Type B pancreatic cell (in vitro differentiated cells): ENCODE measurements at regions not wholly inside any gene's neighbourhood (a gene's known extent, or its start where the extent isn't known, plus 50 kb on each side); places are given as distances from the start of the nearest gene placed in this dataset.

Experiments
- DNase-seq: peaks from one replicate; pipeline ENCODE4 v3.0.0; 2021; ENCODE audit warnings: mixed read lengths; ENCODE audit not compliant: unreplicated experiment; ENCODE audit errors: extremely low spot score
- H3K27ac Mint-ChIP-seq: 2 replicates; pipeline ENCODE4 v1.8.0; 2021; ENCODE audit warnings: mild to moderate bottlenecking, mixed read lengths
- H3K27me3 Mint-ChIP-seq: 2 replicates; pipeline ENCODE4 v1.8.0; 2021; ENCODE audit warnings: mixed read lengths
- H3K36me3 Mint-ChIP-seq: 2 replicates; pipeline ENCODE4 v1.8.0; 2021; ENCODE audit warnings: mixed read lengths
- H3K4me1 Mint-ChIP-seq: one replicate; pipeline ENCODE4 v1.8.0; 2021; ENCODE audit warnings: mixed read lengths; ENCODE audit not compliant: unreplicated experiment
- H3K4me3 Mint-ChIP-seq: 2 replicates; pipeline ENCODE4 v1.8.0; 2021; ENCODE audit warnings: mild to moderate bottlenecking, mixed read lengths
- H3K9me3 Mint-ChIP-seq: 2 replicates; pipeline ENCODE4 v1.8.0; 2021; ENCODE audit warnings: mixed read lengths
- CTCF ChIP-seq: fragments of 200-600 bp; sonication (generic); conservative IDR thresholded peaks from 2 replicates; pipeline ENCODE4 v1.5.0; 2021; ENCODE audit warnings: antibody characterized with exemption, mild to moderate bottlenecking

- Mint-ChIP-seq H3K4me1 (no peaks in the 10 kb centered on the region), H3K9me3 (no peaks in the 10 kb centered on the region), H3K36me3 (no peaks in the 10 kb centered on the region), H3K27me3 (no peaks in the 10 kb centered on the region), H3K27ac (no peak overlapping the region), H3K4me3 (no peak overlapping the region)
- TF ChIP-seq CTCF = no peak
- DNase-seq = no peak
Observed at GRCh38 chr1:98280049-98280448, 359.2 kb upstream of the DPYD start.

- Mint-ChIP-seq H3K27ac (no peak overlapping the region), H3K4me1 (no peaks in the 10 kb centered on the region), H3K36me3 (no peaks in the 10 kb centered on the region), H3K27me3 (no peaks in the 10 kb centered on the region), H3K9me3 (no peaks in the 10 kb centered on the region), H3K4me3 (no peak overlapping the region)
- no peak for DNase-seq
- TF ChIP-seq CTCF = no peak
Observed at GRCh38 chr1:98278055-98278454, 357.2 kb upstream of the DPYD start.

GRCh38 chr1:98277118-98277517 is 356.3 kb upstream of the DPYD start:
- no peaks in the 10 kb centered on the region for H3K27me3 Mint-ChIP-seq
- no peaks in the 10 kb centered on the region for H3K9me3 Mint-ChIP-seq
- H3K4me1 Mint-ChIP-seq = no peaks in the 10 kb centered on the region
- TF ChIP-seq CTCF = no peak
- H3K4me3 Mint-ChIP-seq = no peak overlapping the region
- H3K27ac Mint-ChIP-seq = no peak overlapping the region
- no peaks in the 10 kb centered on the region for H3K36me3 Mint-ChIP-seq
- no peak for DNase-seq

- DNase-seq = no peak
- Mint-ChIP-seq H3K4me1 (no peaks in the 10 kb centered on the region), H3K27me3 (no peaks in the 10 kb centered on the region), H3K9me3 (no peaks in the 10 kb centered on the region), H3K27ac (no peak overlapping the region), H3K4me3 (no peak overlapping the region), H3K36me3 (no peaks in the 10 kb centered on the region)
- TF ChIP-seq CTCF = no peak
Observed at GRCh38 chr1:98276514-98276913, 355.7 kb upstream of the DPYD start.

- H3K27ac Mint-ChIP-seq = no peak overlapping the region
- no peak for DNase-seq
- H3K4me3 Mint-ChIP-seq = no peak overlapping the region
- H3K9me3 Mint-ChIP-seq = peaks cover 3% of the 10 kb centered on the region
- no peaks in the 10 kb centered on the region for H3K36me3 Mint-ChIP-seq
- H3K4me1 Mint-ChIP-seq = no peaks in the 10 kb centered on the region
- TF ChIP-seq CTCF = no peak
- no peaks in the 10 kb centered on the region for H3K27me3 Mint-ChIP-seq
Observed at GRCh38 chr1:98268316-98268715, 347.5 kb upstream of the DPYD start.

- no peak for DNase-seq
- TF ChIP-seq CTCF = no peak
- Mint-ChIP-seq H3K4me3 (no peak overlapping the region), H3K4me1 (no peaks in the 10 kb centered on the region), H3K36me3 (no peaks in the 10 kb centered on the region), H3K27ac (no peak overlapping the region), H3K27me3 (no peaks in the 10 kb centered on the region), H3K9me3 (peaks cover 3% of the 10 kb centered on the region)
Observed at GRCh38 chr1:98267423-98267822, 346.6 kb upstream of the DPYD start.
